Keratinocyte (primary cell): ENCODE measurements at regions not wholly inside any gene's neighbourhood (a gene's known extent, or its start where the extent isn't known, plus 50 kb on each side); places are given as distances from the start of the nearest gene placed in this dataset.
A peak's percentile ranks its signal among the peaks of the same experiment; 100 is the strongest.

ENCODE experiments used
- DNase-seq: peaks from one replicate; pipeline ENCODE4 v3.0.0-alpha.2; 2011; ENCODE audit warnings: low read depth, missing footprints, low spot score
- FAIRE-seq: peaks from 2 replicates; lab custom pipeline; 2011; peaks lifted over from hg19 to GRCh38; lab: Jason Lieb, UNC
- H2AFZ ChIP-seq: 2 replicates; pipeline ENCODE4 v1.6.0; 2012; ENCODE audit warnings: low read length, control low read depth, inconsistent platforms; ENCODE audit not compliant: control insufficient read depth
- H3K27ac ChIP-seq: 2 replicates; pipeline ENCODE4 v1.5.1; 2011; ENCODE audit warnings: low read length; ENCODE audit not compliant: control insufficient read depth, insufficient read depth
- H3K27me3 ChIP-seq: 3 replicates; pipeline ENCODE4 v1.6.0; 2011; ENCODE audit warnings: low read length; ENCODE audit not compliant: control insufficient read depth, insufficient read depth; ENCODE audit errors: extremely low read depth
- H3K36me3 ChIP-seq, 2 experiments: 2 replicates in 1 of 2; 3 replicates in 1 of 2; pipeline ENCODE4 v1.5.1; 2011; ENCODE audit warnings: low read length in 2 of 2, mild to moderate bottlenecking in 1 of 2; ENCODE audit not compliant: control insufficient read depth in 2 of 2, insufficient read depth in 2 of 2; ENCODE audit errors: extremely low read depth in 1 of 2
- H3K4me1 ChIP-seq: 3 replicates; pipeline ENCODE4 v1.5.1; 2011; ENCODE audit warnings: low read length; ENCODE audit not compliant: control insufficient read depth, insufficient read depth; ENCODE audit errors: extremely low read depth
- H3K4me2 ChIP-seq: 3 replicates; pipeline ENCODE4 v1.6.0; 2011; ENCODE audit warnings: low read depth, low read length; ENCODE audit not compliant: control insufficient read depth, insufficient read depth; ENCODE audit errors: extremely low read depth
- H3K4me3 ChIP-seq, 3 experiments: fragments of 200-600 bp in 1 of 3; sonication (generic) in 1 of 3; 2 replicates in 2 of 3; 3 replicates in 1 of 3; pipeline ENCODE4 v1.5.1; 2011 to 2016; ENCODE audit warnings: low read length in 3 of 3, mild to moderate bottlenecking in 3 of 3, control low read depth in 2 of 3, inconsistent platforms in 1 of 3, low read depth in 1 of 3, mixed read lengths in 1 of 3, mixed run types in 1 of 3, moderate library complexity in 1 of 3; ENCODE audit not compliant: control insufficient read depth in 2 of 3, insufficient read depth in 2 of 3; ENCODE audit errors: extremely low read depth in 1 of 3
- H3K79me2 ChIP-seq: 2 replicates; pipeline ENCODE4 v1.6.0; 2012; ENCODE audit warnings: low read length; ENCODE audit not compliant: control insufficient read depth, insufficient read depth
- H3K9ac ChIP-seq: 3 replicates; pipeline ENCODE4 v1.6.0; 2011; ENCODE audit warnings: low read length; ENCODE audit not compliant: control insufficient read depth, insufficient read depth; ENCODE audit errors: extremely low read depth
- H3K9me1 ChIP-seq: 3 replicates; pipeline ENCODE4 v1.6.0; 2011; ENCODE audit warnings: low read length; ENCODE audit not compliant: control insufficient read depth, insufficient read depth; ENCODE audit errors: extremely low read depth
- H3K9me3 ChIP-seq: 2 replicates; pipeline ENCODE4 v1.5.1; 2012; ENCODE audit warnings: low read depth, low read length; ENCODE audit not compliant: control insufficient read depth
- H4K20me1 ChIP-seq: 3 replicates; pipeline ENCODE4 v1.6.0; 2011; ENCODE audit warnings: low read length; ENCODE audit not compliant: control insufficient read depth, insufficient read depth; ENCODE audit errors: extremely low read depth
- EZH2 ChIP-seq: IDR thresholded peaks from one replicate; pipeline ENCODE4 v1.6.1; 2012; ENCODE audit warnings: inconsistent platforms, mild to moderate bottlenecking, low read length, moderate library complexity
- dilution Hi-C: fragments of 300-500 bp; cut with MboI; formaldehyde crosslinking; loops from one replicate; pipeline ENCODE4 v1.7.0; 2020; ENCODE audit warnings: low sequenced_read_pairs; ENCODE audit not compliant: extremely low pct_ligation_motif_present
- TF ChIP-seq, protein P1 (sequence below), 3 experiments: IDR thresholded peaks in 1 of 3; conservative IDR thresholded peaks in 1 of 3; optimal IDR thresholded peaks in 1 of 3; 2 replicates in 2 of 3; 3 replicates in 1 of 3; pipeline versions ENCODE3 to v1.5.1; 2011; ENCODE audit warnings: low read length in 3 of 3, mild to moderate bottlenecking in 3 of 3, moderate library complexity in 2 of 3, control low read depth in 1 of 3, inconsistent platforms in 1 of 3; ENCODE audit not compliant: insufficient read depth in 2 of 3; ENCODE audit errors: extremely low read depth in 1 of 3

DNA sequence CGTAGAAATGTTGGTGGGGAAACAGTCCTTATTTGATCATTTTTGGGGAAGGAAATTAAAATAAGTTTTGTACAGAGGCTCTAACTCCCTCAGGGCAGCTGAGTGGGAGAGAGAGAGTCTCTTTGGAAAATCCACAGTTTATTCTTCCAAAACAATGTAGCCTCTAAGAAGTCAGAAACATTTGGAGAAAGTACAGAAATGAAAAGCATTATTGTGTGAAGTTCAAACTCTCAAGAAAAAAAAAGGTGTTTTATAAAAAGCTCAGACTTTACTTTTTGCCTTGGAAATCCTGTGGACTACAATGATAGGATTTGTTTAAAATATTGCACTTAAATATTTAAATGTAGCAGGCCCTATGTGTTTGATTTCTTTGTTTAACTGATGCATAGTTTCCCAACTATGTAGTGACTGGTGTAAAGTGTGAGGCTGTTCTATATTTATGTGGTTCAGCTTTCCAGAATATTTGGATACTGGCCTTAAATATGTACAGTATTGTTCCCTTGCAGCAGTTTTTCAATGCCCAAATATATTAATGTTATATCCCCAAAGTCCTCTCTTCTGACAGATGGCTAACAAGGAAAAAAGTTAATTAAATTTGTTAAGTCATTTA, 82.0 kb upstream of the OTOGL start:
- Histone ChIP-seq H2AFZ (peak overlapping the region; percentile 8), H4K20me1 (no peaks in the 10 kb centered on the region), H3K36me3 (no peaks in the 10 kb centered on the region), H3K27ac (no peak overlapping the region), H3K9me3 (no peaks in the 10 kb centered on the region), H3K79me2 (no peaks in the 10 kb centered on the region), H3K4me1 (no peaks in the 10 kb centered on the region), H3K4me3 (no peak overlapping the region), H3K9me1 (no peaks in the 10 kb centered on the region), H3K27me3 (no peaks in the 10 kb centered on the region), H3K4me2 (no peak overlapping the region), H3K9ac (no peak overlapping the region)
- DNase-seq (no peak), FAIRE-seq (no peak)
- TF ChIP-seq, protein P1, sequence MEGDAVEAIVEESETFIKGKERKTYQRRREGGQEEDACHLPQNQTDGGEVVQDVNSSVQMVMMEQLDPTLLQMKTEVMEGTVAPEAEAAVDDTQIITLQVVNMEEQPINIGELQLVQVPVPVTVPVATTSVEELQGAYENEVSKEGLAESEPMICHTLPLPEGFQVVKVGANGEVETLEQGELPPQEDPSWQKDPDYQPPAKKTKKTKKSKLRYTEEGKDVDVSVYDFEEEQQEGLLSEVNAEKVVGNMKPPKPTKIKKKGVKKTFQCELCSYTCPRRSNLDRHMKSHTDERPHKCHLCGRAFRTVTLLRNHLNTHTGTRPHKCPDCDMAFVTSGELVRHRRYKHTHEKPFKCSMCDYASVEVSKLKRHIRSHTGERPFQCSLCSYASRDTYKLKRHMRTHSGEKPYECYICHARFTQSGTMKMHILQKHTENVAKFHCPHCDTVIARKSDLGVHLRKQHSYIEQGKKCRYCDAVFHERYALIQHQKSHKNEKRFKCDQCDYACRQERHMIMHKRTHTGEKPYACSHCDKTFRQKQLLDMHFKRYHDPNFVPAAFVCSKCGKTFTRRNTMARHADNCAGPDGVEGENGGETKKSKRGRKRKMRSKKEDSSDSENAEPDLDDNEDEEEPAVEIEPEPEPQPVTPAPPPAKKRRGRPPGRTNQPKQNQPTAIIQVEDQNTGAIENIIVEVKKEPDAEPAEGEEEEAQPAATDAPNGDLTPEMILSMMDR (optimal IDR thresholded peaks at IDR 0.05 in 1 of 3, IDR thresholded peaks at IDR 0.05 in 1 of 3, conservative IDR thresholded peaks at IDR 0.05 in 1 of 3; ENCODE audit: extremely low read depth in 1 of 3, insufficient read depth in 2 of 3, low read length in 3 of 3) = no peak
- TF ChIP-seq EZH2 = no peak
- dilution Hi-C loops = no loop called here

GRCh38 chr12:80016684-80017083, 81.8 kb upstream of the PPP1R12A start:
- no peaks in the 10 kb centered on the region for H3K36me3 ChIP-seq
- TF ChIP-seq, protein P1 (optimal IDR thresholded peaks at IDR 0.05 in 1 of 3, IDR thresholded peaks at IDR 0.05 in 1 of 3, conservative IDR thresholded peaks at IDR 0.05 in 1 of 3; ENCODE audit: extremely low read depth in 1 of 3, insufficient read depth in 2 of 3, low read length in 3 of 3) = no peak
- TF ChIP-seq EZH2 = no peak
- H3K4me2 ChIP-seq = no peak overlapping the region
- H3K9me1 ChIP-seq = no peaks in the 10 kb centered on the region
- FAIRE-seq (no peak), DNase-seq (no peak)
- dilution Hi-C loops = no loop called here
- H3K9me3 ChIP-seq = no peaks in the 10 kb centered on the region
- no peaks in the 10 kb centered on the region for H4K20me1 ChIP-seq
- no peaks in the 10 kb centered on the region for H3K27me3 ChIP-seq
- H3K4me1 ChIP-seq = no peaks in the 10 kb centered on the region
- H3K4me3 ChIP-seq = no peak overlapping the region
- no peaks in the 10 kb centered on the region for H3K79me2 ChIP-seq
- H3K27ac ChIP-seq = no peak overlapping the region
- no peak overlapping the region for H3K9ac ChIP-seq
- H2AFZ ChIP-seq = no peak overlapping the region
